Mucosa of descending colon (tissue), 3 donors: ENCODE measurements at regions not wholly inside any gene's neighbourhood (a gene's known extent, or its start where the extent isn't known, plus 50 kb on each side); places are given as distances from the start of the nearest gene placed in this dataset.

ENCODE experiments used
- ATAC-seq: fragments of 200-7000 bp; cut with Tn5 transposase; one replicate; pipeline ENCODE4 v1.9.1; 2020; ENCODE audit warnings: mild to moderate bottlenecking, moderate library complexity
- DNase-seq, 3 donors: peaks; one replicate each; pipeline ENCODE4 v3.0.0-alpha.2; 2020
- H3K36me3 ChIP-seq: fragments of 200-600 bp; one replicate; pipeline ENCODE4 v1.8.0; 2021; ENCODE audit warnings: low read depth, mild to moderate bottlenecking
- H3K4me1 ChIP-seq: fragments of 200-600 bp; one replicate; pipeline ENCODE4 v1.8.0; 2021; ENCODE audit warnings: low read depth, mild to moderate bottlenecking
- H3K4me3 ChIP-seq: fragments of 200-600 bp; one replicate; pipeline ENCODE4 v1.8.0; 2021; ENCODE audit warnings: mild to moderate bottlenecking
- H3K9me3 ChIP-seq: fragments of 200-600 bp; one replicate; pipeline ENCODE4 v1.8.0; 2021; ENCODE audit warnings: mild to moderate bottlenecking
- intact Hi-C, 2 donors: fragments of 100-400 bp; cut with DNase I in 1 of 2; cut with micrococcal nuclease in 1 of 2; formaldehyde crosslinking; loops; one replicate each; pipeline versions ENCODE4 v1.11.0 to v1.11.1; 2022; cut with DNase I, micrococcal nuclease
- TF ChIP-seq, protein P1 (sequence below): fragments of 200-600 bp; IDR thresholded peaks from one replicate; pipeline ENCODE4 v1.8.0; 2022; ENCODE audit warnings: antibody characterized with exemption, mild to moderate bottlenecking
- donor health status: DM: no; HTN: no; CAD: no; lungs with moderate emphysema.
- donor health status: DM: no; HTN: no; CAD: no.
- donor health status: DM: no; HTN: yes; CAD: no.

DNA sequence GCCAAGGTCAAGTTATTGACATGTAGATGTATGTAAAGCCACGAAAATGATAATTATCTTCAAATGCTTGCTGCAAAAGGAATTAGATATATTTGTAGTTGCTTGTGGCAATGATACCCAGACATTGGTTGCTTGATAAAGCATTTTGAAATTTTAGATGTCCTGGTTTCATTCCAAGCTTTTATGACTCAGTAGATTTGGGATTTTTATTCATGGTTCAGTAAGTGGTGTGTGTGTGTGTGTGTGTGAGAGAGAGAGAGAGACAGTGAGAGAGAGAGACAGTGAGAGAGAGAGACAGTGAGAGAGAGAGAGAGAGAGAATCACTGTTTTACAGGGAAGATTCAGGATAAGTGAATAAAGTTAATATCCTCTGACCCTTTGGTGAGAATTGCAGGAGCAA is 498.2 kb upstream of the C1orf87 start:
- Histone ChIP-seq H3K36me3 (no peaks in the 10 kb centered on the region), H3K4me3 (no peak overlapping the region), H3K9me3 (no peaks in the 10 kb centered on the region), H3K4me1 (no peaks in the 10 kb centered on the region)
- DNase-seq, result no peak
- TF ChIP-seq, protein P1, sequence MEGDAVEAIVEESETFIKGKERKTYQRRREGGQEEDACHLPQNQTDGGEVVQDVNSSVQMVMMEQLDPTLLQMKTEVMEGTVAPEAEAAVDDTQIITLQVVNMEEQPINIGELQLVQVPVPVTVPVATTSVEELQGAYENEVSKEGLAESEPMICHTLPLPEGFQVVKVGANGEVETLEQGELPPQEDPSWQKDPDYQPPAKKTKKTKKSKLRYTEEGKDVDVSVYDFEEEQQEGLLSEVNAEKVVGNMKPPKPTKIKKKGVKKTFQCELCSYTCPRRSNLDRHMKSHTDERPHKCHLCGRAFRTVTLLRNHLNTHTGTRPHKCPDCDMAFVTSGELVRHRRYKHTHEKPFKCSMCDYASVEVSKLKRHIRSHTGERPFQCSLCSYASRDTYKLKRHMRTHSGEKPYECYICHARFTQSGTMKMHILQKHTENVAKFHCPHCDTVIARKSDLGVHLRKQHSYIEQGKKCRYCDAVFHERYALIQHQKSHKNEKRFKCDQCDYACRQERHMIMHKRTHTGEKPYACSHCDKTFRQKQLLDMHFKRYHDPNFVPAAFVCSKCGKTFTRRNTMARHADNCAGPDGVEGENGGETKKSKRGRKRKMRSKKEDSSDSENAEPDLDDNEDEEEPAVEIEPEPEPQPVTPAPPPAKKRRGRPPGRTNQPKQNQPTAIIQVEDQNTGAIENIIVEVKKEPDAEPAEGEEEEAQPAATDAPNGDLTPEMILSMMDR, result no peak
- ATAC-seq, result no peak
- intact Hi-C loops, result no loop called here

DNA sequence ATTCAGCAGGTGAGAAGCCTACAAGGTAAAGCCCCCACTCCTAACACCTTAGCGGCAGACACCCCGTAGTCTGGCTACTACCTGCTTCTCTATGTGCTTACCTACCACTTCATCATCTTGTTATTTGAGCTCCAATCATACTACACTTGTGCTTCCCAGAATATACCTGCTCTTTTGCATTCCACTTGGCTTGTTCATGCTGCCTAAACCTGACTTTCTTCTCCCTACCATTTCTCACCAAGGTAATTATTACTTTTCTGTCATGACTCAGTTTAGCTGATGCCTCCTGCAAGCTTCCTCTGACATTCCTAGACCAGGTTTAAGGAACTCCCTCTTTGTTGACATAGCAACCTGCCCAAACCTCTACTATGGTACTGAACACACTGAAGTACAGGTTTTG is 495.6 kb upstream of the C1orf87 start:
- H3K4me3 ChIP-seq, result no peak overlapping the region
- ATAC-seq, result no peak
- DNase-seq, result no peak
- TF ChIP-seq, protein P1, result no peak
- H3K4me1 ChIP-seq, result no peaks in the 10 kb centered on the region
- H3K36me3 ChIP-seq, result no peaks in the 10 kb centered on the region
- intact Hi-C loops, result no loop called here
- H3K9me3 ChIP-seq, result no peaks in the 10 kb centered on the region

DNA sequence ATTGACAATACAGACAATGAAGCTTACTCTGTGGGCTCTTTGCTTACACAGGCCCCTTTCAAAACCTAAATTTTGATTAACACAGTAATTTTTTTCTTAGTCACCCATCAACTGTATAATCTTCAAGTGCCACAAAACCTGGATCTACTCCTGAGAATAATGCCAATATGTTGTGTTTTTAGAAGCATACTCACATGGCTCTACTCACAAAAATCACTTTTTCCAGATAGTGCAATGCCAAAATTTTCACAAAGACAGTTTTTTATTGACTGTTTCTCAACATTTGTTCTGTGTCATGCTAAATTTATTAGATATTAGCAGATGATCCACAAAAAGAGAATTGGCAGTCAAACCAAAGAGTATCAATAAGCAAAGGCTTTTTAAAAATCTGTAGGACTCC is 493.7 kb upstream of the C1orf87 start:
- H3K36me3 ChIP-seq, result no peaks in the 10 kb centered on the region
- H3K4me3 ChIP-seq, result no peak overlapping the region
- intact Hi-C loops, result no loop called here
- TF ChIP-seq, protein P1, result no peak
- DNase-seq (no peak), ATAC-seq (no peak)
- H3K9me3 ChIP-seq, result no peaks in the 10 kb centered on the region
- no peaks in the 10 kb centered on the region for H3K4me1 ChIP-seq

- no peak for DNase-seq
- no peaks in the 10 kb centered on the region for H3K4me1 ChIP-seq
- intact Hi-C loops, result no loop called here
- H3K4me3 ChIP-seq, result no peak overlapping the region
- TF ChIP-seq, protein P1, result no peak
- no peaks in the 10 kb centered on the region for H3K9me3 ChIP-seq
- H3K36me3 ChIP-seq, result no peaks in the 10 kb centered on the region
- ATAC-seq, result no peak
Measured at GRCh38 chr1:60564916-60565750, 491.6 kb upstream of the C1orf87 start.

DNA sequence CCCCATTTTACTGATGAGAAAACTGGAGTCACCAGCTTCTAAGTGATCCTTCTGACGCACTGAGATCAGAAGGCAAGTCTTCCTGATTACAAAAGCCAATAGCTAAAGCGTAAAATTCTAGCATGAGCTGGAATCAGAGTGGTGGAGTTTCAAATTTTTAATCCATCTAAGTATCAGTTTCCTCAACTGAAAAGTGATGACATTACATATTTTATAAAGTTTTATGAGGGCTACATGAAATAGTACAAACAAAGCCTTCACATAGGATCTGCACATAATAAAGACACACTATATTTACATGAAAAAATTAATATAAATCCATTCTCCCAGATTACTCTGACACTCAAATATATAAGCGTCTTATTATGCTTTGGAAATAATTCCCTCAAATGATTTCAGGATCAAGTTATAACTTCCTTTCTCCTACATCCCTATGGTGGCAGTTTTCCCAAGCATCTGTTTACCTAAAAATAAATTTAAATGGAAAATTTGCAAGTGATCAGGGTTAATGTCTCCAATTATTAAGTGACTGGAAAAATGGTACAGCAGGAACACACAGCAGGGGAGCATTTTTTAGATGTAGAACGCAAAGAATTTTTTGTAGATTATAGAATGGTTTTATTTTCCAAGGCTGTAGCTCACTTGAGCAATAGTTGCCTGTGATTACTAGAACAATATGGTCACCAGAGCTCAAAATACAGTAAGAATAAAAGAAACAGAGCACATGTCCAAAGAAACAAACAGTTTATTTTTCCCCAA is 490.4 kb upstream of the C1orf87 start:
- intact Hi-C loops, result no loop called here
- Histone ChIP-seq H3K36me3 (no peaks in the 10 kb centered on the region), H3K9me3 (no peaks in the 10 kb centered on the region), H3K4me1 (no peaks in the 10 kb centered on the region), H3K4me3 (no peak overlapping the region)
- no peak for DNase-seq
- TF ChIP-seq, protein P1, result no peak
- ATAC-seq, result no peak
